HG02981 (cell line): ENCODE measurements at regions not wholly inside any gene's neighbourhood (a gene's known extent, or its start where the extent isn't known, plus 50 kb on each side); places are given as distances from the start of the nearest gene placed in this dataset.

Experiments
- ATAC-seq: cut with Tn5 transposase; IDR thresholded peaks from one replicate; pipeline ENCODE4 v1.9.1; 2021; ENCODE audit warnings: mild to moderate bottlenecking, moderate library complexity; ENCODE audit not compliant: unreplicated experiment

- no peak for ATAC-seq
Measured at GRCh38 chr17:33809748-33810147, 445.3 kb upstream of the CCL2 start.

- no peak for ATAC-seq
Measured at GRCh38 chr17:33811004-33811760, 443.9 kb upstream of the CCL2 start.

- ATAC-seq: no peak
Measured at GRCh38 chr17:33811984-33812577, 443.0 kb upstream of the CCL2 start.

- no peak for ATAC-seq
Measured at GRCh38 chr17:33814852-33815251, 440.2 kb upstream of the CCL2 start.

- no peak for ATAC-seq
Measured at GRCh38 chr17:33816036-33816435, 439.0 kb upstream of the CCL2 start.

- ATAC-seq: no peak
Measured at GRCh38 chr17:33816842-33817617, 438.1 kb upstream of the CCL2 start.

- ATAC-seq: no peak
Measured at GRCh38 chr17:33819539-33819938, 435.5 kb upstream of the CCL2 start.

- ATAC-seq: no peak
Measured at GRCh38 chr17:33832262-33832661, 422.8 kb upstream of the CCL2 start.

GRCh38 chr17:33837281-33837680 lies 417.8 kb upstream of the CCL2 start:
- no peak for ATAC-seq

GRCh38 chr17:33838281-33838680 lies 416.8 kb upstream of the CCL2 start:
- ATAC-seq: no peak

GRCh38 chr17:33847900-33848299 lies 407.2 kb upstream of the CCL2 start:
- ATAC-seq: no peak

GRCh38 chr17:33848433-33848832 lies 406.7 kb upstream of the CCL2 start:
- ATAC-seq: no peak

- ATAC-seq: no peak
Measured at GRCh38 chr17:33854596-33854995, 400.5 kb upstream of the CCL2 start.

GRCh38 chr17:33858121-33858520 lies 397.0 kb upstream of the CCL2 start:
- no peak for ATAC-seq

- no peak for ATAC-seq
Measured at GRCh38 chr17:33858682-33859081, 396.4 kb upstream of the CCL2 start.

- no peak for ATAC-seq
Measured at GRCh38 chr17:33862772-33863602, 392.1 kb upstream of the CCL2 start.

GRCh38 chr17:33864758-33865229 lies 390.3 kb upstream of the CCL2 start:
- no peak for ATAC-seq

GRCh38 chr17:33868899-33869298 lies 386.2 kb upstream of the CCL2 start:
- no peak for ATAC-seq

GRCh38 chr17:33870936-33871335 lies 384.1 kb upstream of the CCL2 start:
- ATAC-seq: no peak

GRCh38 chr17:33871720-33872540 lies 383.2 kb upstream of the CCL2 start:
- no peak for ATAC-seq
